ENCODE measurements at regions not wholly inside any gene's neighbourhood (a gene's known extent, or its start where the extent isn't known, plus 50 kb on each side); places are given as distances from the start of the nearest gene placed in this dataset.

DNA sequence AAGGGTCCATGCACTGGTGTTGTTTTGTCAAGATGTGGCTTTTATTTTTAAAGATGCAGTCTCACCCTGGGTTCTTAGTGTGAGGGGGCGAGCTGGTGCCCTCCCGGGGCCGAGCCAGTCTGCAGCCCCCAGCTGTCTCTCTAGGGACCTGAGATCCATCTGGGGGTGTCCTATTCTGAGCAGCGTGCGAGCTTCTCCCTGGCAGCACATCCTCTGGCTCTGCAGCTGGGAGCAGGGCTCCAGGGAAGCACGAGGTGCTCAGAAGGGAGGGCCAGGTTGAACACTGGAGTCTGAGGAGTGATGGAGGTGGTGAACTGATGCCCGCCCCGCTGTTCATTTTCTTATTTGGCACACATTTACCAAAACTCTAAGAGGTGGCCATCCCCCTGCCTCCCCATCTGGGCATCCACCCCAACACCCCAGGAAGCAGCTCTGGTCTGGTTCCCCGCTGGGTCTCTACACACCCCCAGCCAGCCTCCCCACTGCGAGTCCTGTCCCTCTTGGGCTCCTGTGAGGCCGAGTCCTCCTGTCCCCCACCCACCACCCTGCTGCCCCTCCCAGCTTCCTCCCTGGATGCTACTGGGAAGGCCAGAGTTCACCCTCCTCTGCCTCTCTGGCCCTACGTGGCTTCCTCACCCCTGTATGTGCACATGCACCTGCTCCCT, 956.4 kb downstream of the BRD1 start:
- Histone ChIP-seq H3K27me3 (ENCODE audit: control insufficient read depth, low read length) (no peaks in the 10 kb centered on the region; the same call in none of the 2 replicates), H3K4me1 (ENCODE audit: control insufficient read depth, low read length) (no peaks in the 10 kb centered on the region), H3K9me2 (replicated peaks; ENCODE audit: control insufficient read depth, low read length) (no peaks in the 10 kb centered on the region), H3K36me3 (ENCODE audit: control insufficient read depth, low read length) (no peaks in the 10 kb centered on the region), H3K4me2 (ENCODE audit: low read length) (no peak overlapping the region), H3K9me3 (ENCODE audit: control insufficient read depth, insufficient read depth, low read length) (no peaks in the 10 kb centered on the region), H3K4me3 (ENCODE audit: low read length) (no peak overlapping the region), H3K27ac (ENCODE audit: low read depth, low read length) (no peak overlapping the region), H4K20me1 (ENCODE audit: control insufficient read depth, insufficient read depth, low read depth, low read length) (no peaks in the 10 kb centered on the region), H3K79me2 (ENCODE audit: control insufficient read depth, low read length) (no peaks in the 10 kb centered on the region), H3F3A (ENCODE audit: control insufficient read depth, insufficient read depth) (no peaks in the 10 kb centered on the region)
- TF ChIP-seq CTCF (IDR thresholded peaks at IDR 0.05; ENCODE audit: low read depth, low read length, poor library complexity, severe bottlenecking) (no peak), EZH2phosphoT487 (IDR thresholded peaks at IDR 0.05; ENCODE audit: borderline replicate concordance, low read length) (no peak)

DNA sequence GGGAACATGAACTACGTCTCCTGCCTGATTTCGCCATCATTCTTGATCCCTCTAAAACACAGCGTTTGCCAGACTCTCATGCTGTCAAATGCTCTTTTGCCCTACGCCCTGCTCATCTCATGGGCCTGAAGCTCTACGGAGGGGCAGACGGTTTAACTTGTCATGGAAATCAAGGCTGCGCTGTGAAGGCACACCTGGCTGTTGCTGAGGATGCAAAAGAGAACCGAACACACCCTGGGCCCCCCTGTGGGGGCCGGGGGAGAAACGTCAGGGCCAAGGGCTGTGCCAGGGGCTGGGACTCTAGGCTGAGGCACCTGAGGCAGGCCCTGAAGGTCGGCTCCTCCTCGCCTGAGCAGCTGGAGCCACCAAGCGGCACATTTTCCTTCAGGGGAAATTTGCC, 957.2 kb downstream of the BRD1 start:
- Histone ChIP-seq H3K4me1 (ENCODE audit: control insufficient read depth, low read length) (no peaks in the 10 kb centered on the region), H3F3A (ENCODE audit: control insufficient read depth, insufficient read depth) (no peaks in the 10 kb centered on the region), H3K4me3 (ENCODE audit: low read length) (no peak overlapping the region), H3K4me2 (ENCODE audit: low read length) (no peak overlapping the region), H3K79me2 (ENCODE audit: control insufficient read depth, low read length) (no peaks in the 10 kb centered on the region), H3K27me3 (ENCODE audit: control insufficient read depth, low read length) (peaks cover 5% of the 10 kb centered on the region), H4K20me1 (ENCODE audit: control insufficient read depth, insufficient read depth, low read depth, low read length) (no peaks in the 10 kb centered on the region), H3K9me3 (ENCODE audit: control insufficient read depth, insufficient read depth, low read length) (no peaks in the 10 kb centered on the region), H3K36me3 (ENCODE audit: control insufficient read depth, low read length) (no peaks in the 10 kb centered on the region), H3K9me2 (replicated peaks; ENCODE audit: control insufficient read depth, low read length) (no peaks in the 10 kb centered on the region), H3K27ac (ENCODE audit: low read depth, low read length) (no peak overlapping the region)
- TF ChIP-seq CTCF (IDR thresholded peaks at IDR 0.05; ENCODE audit: low read depth, low read length, poor library complexity, severe bottlenecking) (no peak), EZH2phosphoT487 (IDR thresholded peaks at IDR 0.05; ENCODE audit: borderline replicate concordance, low read length) (no peak)

DNA sequence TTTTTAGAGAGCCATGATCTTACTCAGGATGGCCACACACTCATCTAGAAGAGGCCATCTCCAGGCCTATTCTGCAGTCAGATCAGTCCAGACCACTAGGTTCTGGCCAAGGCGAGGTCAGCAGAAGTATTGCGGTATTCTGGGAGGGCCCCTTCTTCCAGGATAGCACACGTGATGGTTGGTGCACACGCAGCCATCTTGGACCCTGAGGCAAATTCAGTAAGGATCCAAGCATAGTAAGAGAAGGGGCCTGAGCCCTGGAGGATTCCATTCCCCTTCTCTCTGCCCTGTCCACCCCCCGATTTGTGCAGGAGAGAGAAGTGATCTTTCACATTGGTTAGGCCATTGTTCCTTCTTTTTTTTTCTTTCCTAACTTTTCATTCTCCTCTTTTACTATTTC, 957.9 kb downstream of the BRD1 start:
- Histone ChIP-seq H3K4me3 (ENCODE audit: low read length) (no peak overlapping the region), H3K9me2 (replicated peaks; ENCODE audit: control insufficient read depth, low read length) (no peaks in the 10 kb centered on the region), H3K27me3 (ENCODE audit: control insufficient read depth, low read length) (peaks cover 5% of the 10 kb centered on the region), H3K4me1 (ENCODE audit: control insufficient read depth, low read length) (no peaks in the 10 kb centered on the region), H4K20me1 (ENCODE audit: control insufficient read depth, insufficient read depth, low read depth, low read length) (no peaks in the 10 kb centered on the region), H3K36me3 (ENCODE audit: control insufficient read depth, low read length) (no peaks in the 10 kb centered on the region), H3F3A (ENCODE audit: control insufficient read depth, insufficient read depth) (no peaks in the 10 kb centered on the region), H3K27ac (ENCODE audit: low read depth, low read length) (no peak overlapping the region), H3K79me2 (ENCODE audit: control insufficient read depth, low read length) (no peaks in the 10 kb centered on the region), H3K4me2 (ENCODE audit: low read length) (no peak overlapping the region), H3K9me3 (ENCODE audit: control insufficient read depth, insufficient read depth, low read length) (no peaks in the 10 kb centered on the region)
- TF ChIP-seq CTCF (IDR thresholded peaks at IDR 0.05; ENCODE audit: low read depth, low read length, poor library complexity, severe bottlenecking) (no peak), EZH2phosphoT487 (IDR thresholded peaks at IDR 0.05; ENCODE audit: borderline replicate concordance, low read length) (no peak)
